ENCODE measurements at regions not wholly inside any gene's neighbourhood (a gene's known extent, or its start where the extent isn't known, plus 50 kb on each side); places are given as distances from the start of the nearest gene placed in this dataset.
"Not testable (repeated sequence)": the region's sequence is repeated elsewhere in the genome, so short reads cannot be mapped to it uniquely, and the experiment has no call there.

GRCh38 chr4:107332656-107333055 is 296.5 kb upstream of the DKK2 start:
- not testable (repeated sequence) for TF ChIP-seq CTCF (conservative IDR thresholded peaks at IDR 0.05); EZH2 (IDR thresholded peaks at IDR 0.05; ENCODE audit: low read depth)
